ENCODE measurements at regions not wholly inside any gene's neighbourhood (a gene's known extent, or its start where the extent isn't known, plus 50 kb on each side); places are given as distances from the start of the nearest gene placed in this dataset.

- no peaks in the 10 kb centered on the region for H3K36me3 ChIP-seq (ENCODE audit: control insufficient read depth, insufficient read depth, low read length)
- DNase-seq (ENCODE audit: low read depth, low spot score), result no peak
- H3K27ac ChIP-seq (ENCODE audit: low read length), result no peak overlapping the region
- no peaks in the 10 kb centered on the region for H3K27me3 ChIP-seq (ENCODE audit: control insufficient read depth, insufficient read depth, low read length)
- no peak overlapping the region for H3K4me3 ChIP-seq (ENCODE audit: low read length)
- no peaks in the 10 kb centered on the region for H3K9me3 ChIP-seq (ENCODE audit: control insufficient read depth, insufficient read depth, low read length)
- WGBS (ENCODE audit: insufficient coverage, insufficient read length), result no CpG with 5 or more reads among the region's 3 CpGs
- H3K4me1 ChIP-seq (ENCODE audit: control insufficient read depth, insufficient read depth, low read length), result no peaks in the 10 kb centered on the region
Observed at GRCh38 chr3:82685761-82686160, 924.3 kb upstream of the GBE1 start.

DNA sequence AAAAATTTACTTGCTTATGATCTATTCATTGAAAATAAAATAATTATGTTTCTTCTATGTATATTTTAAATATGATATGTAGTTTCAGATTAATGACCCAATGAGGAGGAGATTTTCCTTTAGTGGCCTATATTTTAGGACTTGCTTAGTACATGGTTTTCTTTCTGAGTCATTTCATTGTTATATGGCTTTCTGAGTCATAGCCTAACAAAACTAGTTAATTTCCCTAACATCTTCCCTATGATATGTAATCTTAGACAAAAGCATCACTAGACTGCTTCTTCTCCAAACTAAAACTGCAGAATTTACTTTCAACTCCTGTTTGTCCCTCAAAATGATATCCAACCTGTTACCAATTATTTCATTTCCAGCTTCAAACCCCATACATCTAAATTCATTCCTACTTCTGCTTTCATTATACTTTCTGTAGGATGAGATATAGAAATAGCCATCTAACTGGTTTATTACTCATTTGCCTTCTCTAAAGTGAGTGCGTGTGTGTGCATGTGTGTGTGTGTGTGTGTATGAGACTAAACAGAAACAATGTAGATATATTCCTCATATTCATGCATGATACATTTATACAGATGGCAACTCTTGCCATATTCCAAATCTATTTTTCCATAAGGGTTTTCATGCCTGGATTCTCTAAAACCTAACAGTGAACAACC is 915.0 kb upstream of the GBE1 start:
- Histone ChIP-seq H3K4me1 (ENCODE audit: control insufficient read depth, insufficient read depth, low read length) (no peaks in the 10 kb centered on the region), H3K9me3 (ENCODE audit: control insufficient read depth, insufficient read depth, low read length) (no peaks in the 10 kb centered on the region), H3K36me3 (ENCODE audit: control insufficient read depth, insufficient read depth, low read length) (no peaks in the 10 kb centered on the region), H3K27me3 (ENCODE audit: control insufficient read depth, insufficient read depth, low read length) (no peaks in the 10 kb centered on the region), H3K4me3 (ENCODE audit: low read length) (no peak overlapping the region), H3K27ac (ENCODE audit: low read length) (no peak overlapping the region)
- WGBS (ENCODE audit: insufficient coverage, insufficient read length), result no CpG with 5 or more reads among the region's 1 CpG
- no peak for DNase-seq (ENCODE audit: low read depth, low spot score)

- H3K27ac ChIP-seq (ENCODE audit: low read length), result no peak overlapping the region
- H3K27me3 ChIP-seq (ENCODE audit: control insufficient read depth, insufficient read depth, low read length), result no peaks in the 10 kb centered on the region
- no CpG with 5 or more reads among the region's 2 CpGs for WGBS (ENCODE audit: insufficient coverage, insufficient read length)
- H3K4me3 ChIP-seq (ENCODE audit: low read length), result no peak overlapping the region
- DNase-seq (ENCODE audit: low read depth, low spot score), result no peak
- no peaks in the 10 kb centered on the region for H3K36me3 ChIP-seq (ENCODE audit: control insufficient read depth, insufficient read depth, low read length)
- no peaks in the 10 kb centered on the region for H3K9me3 ChIP-seq (ENCODE audit: control insufficient read depth, insufficient read depth, low read length)
- no peaks in the 10 kb centered on the region for H3K4me1 ChIP-seq (ENCODE audit: control insufficient read depth, insufficient read depth, low read length)
Observed at GRCh38 chr3:82672966-82673365, 911.5 kb upstream of the GBE1 start.

- WGBS (ENCODE audit: insufficient coverage, insufficient read length), result no CpG with 5 or more reads among the region's 1 CpG
- Histone ChIP-seq H3K4me3 (ENCODE audit: low read length) (no peak overlapping the region), H3K4me1 (ENCODE audit: control insufficient read depth, insufficient read depth, low read length) (no peaks in the 10 kb centered on the region), H3K9me3 (ENCODE audit: control insufficient read depth, insufficient read depth, low read length) (no peaks in the 10 kb centered on the region), H3K27ac (ENCODE audit: low read length) (no peak overlapping the region), H3K36me3 (ENCODE audit: control insufficient read depth, insufficient read depth, low read length) (no peaks in the 10 kb centered on the region), H3K27me3 (ENCODE audit: control insufficient read depth, insufficient read depth, low read length) (no peaks in the 10 kb centered on the region)
- no peak for DNase-seq (ENCODE audit: low read depth, low spot score)
Observed at GRCh38 chr3:82671466-82671865, 910.0 kb upstream of the GBE1 start.

DNA sequence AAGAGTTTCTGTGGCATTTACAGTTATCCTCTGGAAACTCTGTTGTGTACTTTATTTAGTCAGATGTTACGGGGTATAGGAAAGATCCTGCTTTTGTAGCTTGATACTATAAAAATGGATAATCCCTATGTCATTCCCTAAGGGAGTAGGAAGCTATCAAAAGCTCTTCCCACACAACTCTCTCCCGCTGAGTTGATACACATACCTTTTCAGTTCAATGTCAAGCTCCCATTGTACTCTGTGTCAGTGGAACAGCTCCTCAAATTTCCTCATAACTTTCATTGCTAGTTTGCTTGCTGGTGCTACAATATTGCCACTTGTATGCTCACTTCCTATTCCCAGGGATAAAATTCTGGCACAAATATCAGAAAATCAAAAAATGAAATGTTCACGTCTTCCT is 893.3 kb upstream of the GBE1 start:
- no CpG with 5 or more reads among the region's 3 CpGs for WGBS (ENCODE audit: insufficient coverage, insufficient read length)
- Histone ChIP-seq H3K4me3 (ENCODE audit: low read length) (no peak overlapping the region), H3K27me3 (ENCODE audit: control insufficient read depth, insufficient read depth, low read length) (no peaks in the 10 kb centered on the region), H3K27ac (ENCODE audit: low read length) (no peak overlapping the region), H3K4me1 (ENCODE audit: control insufficient read depth, insufficient read depth, low read length) (no peaks in the 10 kb centered on the region), H3K36me3 (ENCODE audit: control insufficient read depth, insufficient read depth, low read length) (no peaks in the 10 kb centered on the region), H3K9me3 (ENCODE audit: control insufficient read depth, insufficient read depth, low read length) (no peaks in the 10 kb centered on the region)
- no peak for DNase-seq (ENCODE audit: low read depth, low spot score)

DNA sequence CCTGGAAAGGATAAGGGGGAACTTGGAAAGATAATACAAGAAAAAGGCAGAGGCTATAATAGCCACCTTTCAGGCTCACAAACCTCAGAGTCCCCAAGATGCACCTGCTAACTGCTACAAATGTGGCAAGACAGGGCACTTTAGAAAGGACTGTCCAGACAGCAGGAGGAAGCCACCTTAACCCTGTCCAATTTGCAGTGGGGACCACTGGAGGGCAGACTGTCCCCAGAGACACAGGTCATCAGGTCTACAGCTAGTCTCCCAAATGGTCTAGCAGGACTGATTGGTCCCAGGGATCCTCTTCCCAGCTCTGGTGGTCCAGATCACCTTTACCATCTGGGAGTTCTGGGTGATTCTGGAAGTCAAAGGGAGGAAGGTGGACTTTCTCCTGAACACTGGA is 882.5 kb upstream of the GBE1 start:
- no peak for DNase-seq (ENCODE audit: low read depth, low spot score)
- Histone ChIP-seq H3K9me3 (ENCODE audit: control insufficient read depth, insufficient read depth, low read length) (no peaks in the 10 kb centered on the region), H3K36me3 (ENCODE audit: control insufficient read depth, insufficient read depth, low read length) (no peaks in the 10 kb centered on the region), H3K27me3 (ENCODE audit: control insufficient read depth, insufficient read depth, low read length) (no peaks in the 10 kb centered on the region), H3K27ac (ENCODE audit: low read length) (no peak overlapping the region), H3K4me1 (ENCODE audit: control insufficient read depth, insufficient read depth, low read length) (no peaks in the 10 kb centered on the region), H3K4me3 (ENCODE audit: low read length) (no peak overlapping the region)

DNA sequence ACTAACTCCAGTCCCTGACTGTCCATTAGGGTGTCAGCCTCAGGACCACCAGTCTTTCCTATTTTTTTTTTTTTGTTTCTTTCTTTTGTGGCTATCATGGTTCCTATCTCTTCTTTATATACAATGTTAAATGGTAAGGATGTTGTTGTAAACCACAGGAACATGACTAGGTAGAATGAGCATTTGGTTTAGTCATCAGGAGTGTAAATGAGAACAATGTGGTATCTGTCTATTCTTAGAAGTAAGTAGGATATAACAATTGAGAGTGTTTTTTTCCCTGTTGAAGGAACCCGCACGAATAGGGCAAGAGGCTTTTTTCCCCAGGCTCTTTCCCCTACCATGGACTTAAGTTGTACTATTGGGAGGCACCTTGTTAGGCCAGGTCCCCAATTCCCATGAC is 880.3 kb upstream of the GBE1 start:
- DNase-seq (ENCODE audit: low read depth, low spot score), result no peak

DNA sequence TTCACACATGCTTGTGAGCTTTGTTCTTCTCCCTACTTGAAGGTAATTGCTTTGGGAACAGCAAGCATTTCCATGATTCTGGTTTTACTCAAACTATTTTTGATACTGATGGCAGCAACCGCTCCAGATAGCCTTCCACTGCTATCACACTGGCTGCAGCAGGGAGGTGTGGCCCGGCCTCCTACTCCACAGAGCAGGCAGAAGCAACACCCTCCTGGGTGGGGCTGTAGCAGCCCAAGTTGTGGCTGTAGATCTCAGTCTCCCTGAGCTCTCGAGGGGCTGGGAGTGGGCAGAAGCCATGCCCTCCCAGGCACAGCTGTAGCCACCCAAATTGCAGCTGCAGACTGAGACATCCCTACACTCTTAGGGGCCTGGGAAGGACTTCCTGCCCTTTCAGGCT is 878.8 kb upstream of the GBE1 start:
- Histone ChIP-seq H3K27me3 (ENCODE audit: control insufficient read depth, insufficient read depth, low read length) (no peaks in the 10 kb centered on the region), H3K27ac (ENCODE audit: low read length) (no peak overlapping the region), H3K9me3 (ENCODE audit: control insufficient read depth, insufficient read depth, low read length) (no peaks in the 10 kb centered on the region), H3K4me3 (ENCODE audit: low read length) (no peak overlapping the region), H3K36me3 (ENCODE audit: control insufficient read depth, insufficient read depth, low read length) (no peaks in the 10 kb centered on the region), H3K4me1 (ENCODE audit: control insufficient read depth, insufficient read depth, low read length) (no peaks in the 10 kb centered on the region)
- DNase-seq (ENCODE audit: low read depth, low spot score), result no peak
- no CpG with 5 or more reads among the region's 3 CpGs for WGBS (ENCODE audit: insufficient coverage, insufficient read length)

More for the DNA sequence above, 880.3 kb upstream of the GBE1 start:
- no peaks in the 10 kb centered on the region for H3K27me3 ChIP-seq (ENCODE audit: control insufficient read depth, insufficient read depth, low read length)
- H3K4me3 ChIP-seq (ENCODE audit: low read length), result no peak overlapping the region
- WGBS (ENCODE audit: insufficient coverage, insufficient read length), result no CpG with 5 or more reads among the region's 2 CpGs
- no peaks in the 10 kb centered on the region for H3K4me1 ChIP-seq (ENCODE audit: control insufficient read depth, insufficient read depth, low read length)
- no peaks in the 10 kb centered on the region for H3K36me3 ChIP-seq (ENCODE audit: control insufficient read depth, insufficient read depth, low read length)
- no peak overlapping the region for H3K27ac ChIP-seq (ENCODE audit: low read length)
- no peaks in the 10 kb centered on the region for H3K9me3 ChIP-seq (ENCODE audit: control insufficient read depth, insufficient read depth, low read length)

GRCh38 chr3:82637574-82637973 is 876.1 kb upstream of the GBE1 start:
- no peak for DNase-seq (ENCODE audit: low read depth, low spot score)
- WGBS (ENCODE audit: insufficient coverage, insufficient read length), result 100% methylated on average over 2 of the region's 5 CpGs

GRCh38 chr3:82636177-82636576 is 874.7 kb upstream of the GBE1 start:
- no CpG with 5 or more reads among the region's 1 CpG for WGBS (ENCODE audit: insufficient coverage, insufficient read length)
- H3K27ac ChIP-seq (ENCODE audit: low read length), result no peak overlapping the region
- no peak overlapping the region for H3K4me3 ChIP-seq (ENCODE audit: low read length)
- no peaks in the 10 kb centered on the region for H3K4me1 ChIP-seq (ENCODE audit: control insufficient read depth, insufficient read depth, low read length)
- DNase-seq (ENCODE audit: low read depth, low spot score), result no peak
- H3K9me3 ChIP-seq (ENCODE audit: control insufficient read depth, insufficient read depth, low read length), result no peaks in the 10 kb centered on the region
- H3K27me3 ChIP-seq (ENCODE audit: control insufficient read depth, insufficient read depth, low read length), result no peaks in the 10 kb centered on the region
- no peaks in the 10 kb centered on the region for H3K36me3 ChIP-seq (ENCODE audit: control insufficient read depth, insufficient read depth, low read length)

More at GRCh38 chr3:82637574-82637973, 876.1 kb upstream of the GBE1 start:
- H3K9me3 ChIP-seq (ENCODE audit: control insufficient read depth, insufficient read depth, low read length), result no peaks in the 10 kb centered on the region
- no peaks in the 10 kb centered on the region for H3K36me3 ChIP-seq (ENCODE audit: control insufficient read depth, insufficient read depth, low read length)
- no peak overlapping the region for H3K4me3 ChIP-seq (ENCODE audit: low read length)
- H3K27me3 ChIP-seq (ENCODE audit: control insufficient read depth, insufficient read depth, low read length), result no peaks in the 10 kb centered on the region
- H3K4me1 ChIP-seq (ENCODE audit: control insufficient read depth, insufficient read depth, low read length), result no peaks in the 10 kb centered on the region
- H3K27ac ChIP-seq (ENCODE audit: low read length), result no peak overlapping the region

GRCh38 chr3:82633319-82633718 is 871.9 kb upstream of the GBE1 start:
- DNase-seq (ENCODE audit: low read depth, low spot score), result no peak
- Histone ChIP-seq H3K36me3 (ENCODE audit: control insufficient read depth, insufficient read depth, low read length) (no peaks in the 10 kb centered on the region), H3K4me3 (ENCODE audit: low read length) (no peak overlapping the region), H3K4me1 (ENCODE audit: control insufficient read depth, insufficient read depth, low read length) (no peaks in the 10 kb centered on the region), H3K27me3 (ENCODE audit: control insufficient read depth, insufficient read depth, low read length) (no peaks in the 10 kb centered on the region), H3K9me3 (ENCODE audit: control insufficient read depth, insufficient read depth, low read length) (no peaks in the 10 kb centered on the region), H3K27ac (ENCODE audit: low read length) (no peak overlapping the region)
- WGBS (ENCODE audit: insufficient coverage, insufficient read length), result no CpG with 5 or more reads among the region's 1 CpG
